Keratinocyte (primary cell): ENCODE measurements at regions not wholly inside any gene's neighbourhood (a gene's known extent, or its start where the extent isn't known, plus 50 kb on each side); places are given as distances from the start of the nearest gene placed in this dataset.

Source experiments
- DNase-seq: peaks from one replicate; pipeline ENCODE4 v3.0.0-alpha.2; 2011; ENCODE audit warnings: low read depth, missing footprints, low spot score
- FAIRE-seq: peaks from 2 replicates; lab custom pipeline; 2011; peaks lifted over from hg19 to GRCh38; lab: Jason Lieb, UNC
- H2AFZ ChIP-seq: 2 replicates; pipeline ENCODE4 v1.6.0; 2012; ENCODE audit warnings: low read length, control low read depth, inconsistent platforms; ENCODE audit not compliant: control insufficient read depth
- H3K27ac ChIP-seq: 2 replicates; pipeline ENCODE4 v1.5.1; 2011; ENCODE audit warnings: low read length; ENCODE audit not compliant: control insufficient read depth, insufficient read depth
- H3K27me3 ChIP-seq: 3 replicates; pipeline ENCODE4 v1.6.0; 2011; ENCODE audit warnings: low read length; ENCODE audit not compliant: control insufficient read depth, insufficient read depth; ENCODE audit errors: extremely low read depth
- H3K36me3 ChIP-seq, 2 experiments: 2 replicates in 1 of 2; 3 replicates in 1 of 2; pipeline ENCODE4 v1.5.1; 2011; ENCODE audit warnings: low read length in 2 of 2, mild to moderate bottlenecking in 1 of 2; ENCODE audit not compliant: control insufficient read depth in 2 of 2, insufficient read depth in 2 of 2; ENCODE audit errors: extremely low read depth in 1 of 2
- H3K4me1 ChIP-seq: 3 replicates; pipeline ENCODE4 v1.5.1; 2011; ENCODE audit warnings: low read length; ENCODE audit not compliant: control insufficient read depth, insufficient read depth; ENCODE audit errors: extremely low read depth
- H3K4me2 ChIP-seq: 3 replicates; pipeline ENCODE4 v1.6.0; 2011; ENCODE audit warnings: low read depth, low read length; ENCODE audit not compliant: control insufficient read depth, insufficient read depth; ENCODE audit errors: extremely low read depth
- H3K4me3 ChIP-seq, 3 experiments: fragments of 200-600 bp in 1 of 3; sonication (generic) in 1 of 3; 2 replicates in 2 of 3; 3 replicates in 1 of 3; pipeline ENCODE4 v1.5.1; 2011 to 2016; ENCODE audit warnings: low read length in 3 of 3, mild to moderate bottlenecking in 3 of 3, control low read depth in 2 of 3, inconsistent platforms in 1 of 3, low read depth in 1 of 3, mixed read lengths in 1 of 3, mixed run types in 1 of 3, moderate library complexity in 1 of 3; ENCODE audit not compliant: control insufficient read depth in 2 of 3, insufficient read depth in 2 of 3; ENCODE audit errors: extremely low read depth in 1 of 3
- H3K79me2 ChIP-seq: 2 replicates; pipeline ENCODE4 v1.6.0; 2012; ENCODE audit warnings: low read length; ENCODE audit not compliant: control insufficient read depth, insufficient read depth
- H3K9ac ChIP-seq: 3 replicates; pipeline ENCODE4 v1.6.0; 2011; ENCODE audit warnings: low read length; ENCODE audit not compliant: control insufficient read depth, insufficient read depth; ENCODE audit errors: extremely low read depth
- H3K9me1 ChIP-seq: 3 replicates; pipeline ENCODE4 v1.6.0; 2011; ENCODE audit warnings: low read length; ENCODE audit not compliant: control insufficient read depth, insufficient read depth; ENCODE audit errors: extremely low read depth
- H3K9me3 ChIP-seq: 2 replicates; pipeline ENCODE4 v1.5.1; 2012; ENCODE audit warnings: low read depth, low read length; ENCODE audit not compliant: control insufficient read depth
- H4K20me1 ChIP-seq: 3 replicates; pipeline ENCODE4 v1.6.0; 2011; ENCODE audit warnings: low read length; ENCODE audit not compliant: control insufficient read depth, insufficient read depth; ENCODE audit errors: extremely low read depth
- EZH2 ChIP-seq: IDR thresholded peaks from one replicate; pipeline ENCODE4 v1.6.1; 2012; ENCODE audit warnings: inconsistent platforms, mild to moderate bottlenecking, low read length, moderate library complexity
- dilution Hi-C: fragments of 300-500 bp; cut with MboI; formaldehyde crosslinking; loops from one replicate; pipeline ENCODE4 v1.7.0; 2020; ENCODE audit warnings: low sequenced_read_pairs; ENCODE audit not compliant: extremely low pct_ligation_motif_present
- TF ChIP-seq, protein P1 (sequence below), 3 experiments: IDR thresholded peaks in 1 of 3; conservative IDR thresholded peaks in 1 of 3; optimal IDR thresholded peaks in 1 of 3; 2 replicates in 2 of 3; 3 replicates in 1 of 3; pipeline versions ENCODE3 to v1.5.1; 2011; ENCODE audit warnings: low read length in 3 of 3, mild to moderate bottlenecking in 3 of 3, moderate library complexity in 2 of 3, control low read depth in 1 of 3, inconsistent platforms in 1 of 3; ENCODE audit not compliant: insufficient read depth in 2 of 3; ENCODE audit errors: extremely low read depth in 1 of 3

DNA sequence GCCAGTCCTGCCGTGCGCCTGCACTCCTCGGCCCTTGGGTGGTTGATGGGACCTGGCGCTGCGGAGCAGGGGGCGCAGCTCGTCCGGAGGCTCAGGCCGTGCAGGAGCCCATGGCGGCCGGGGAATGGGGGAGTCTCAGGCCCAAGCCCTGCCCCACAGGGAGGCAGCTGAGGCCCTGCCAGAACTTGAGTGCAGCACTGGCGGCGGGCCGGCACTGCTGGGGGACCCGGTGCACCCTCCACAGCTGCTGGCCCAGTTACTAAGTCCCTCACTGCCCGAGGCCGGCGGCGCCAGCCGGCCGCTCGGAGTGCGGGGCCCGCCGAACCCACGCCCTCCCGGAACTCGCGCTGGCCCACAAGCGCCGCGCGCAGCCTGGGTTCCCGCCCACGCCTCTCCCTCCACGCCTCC lies 190.9 kb upstream of the MME start:
- no peak overlapping the region for H3K9ac ChIP-seq
- no peak overlapping the region for H3K27ac ChIP-seq
- no peak overlapping the region for H3K4me3 ChIP-seq
- DNase-seq = no peak
- H3K4me2 ChIP-seq = no peak overlapping the region
- TF ChIP-seq EZH2 = no peak
- TF ChIP-seq, protein P1, sequence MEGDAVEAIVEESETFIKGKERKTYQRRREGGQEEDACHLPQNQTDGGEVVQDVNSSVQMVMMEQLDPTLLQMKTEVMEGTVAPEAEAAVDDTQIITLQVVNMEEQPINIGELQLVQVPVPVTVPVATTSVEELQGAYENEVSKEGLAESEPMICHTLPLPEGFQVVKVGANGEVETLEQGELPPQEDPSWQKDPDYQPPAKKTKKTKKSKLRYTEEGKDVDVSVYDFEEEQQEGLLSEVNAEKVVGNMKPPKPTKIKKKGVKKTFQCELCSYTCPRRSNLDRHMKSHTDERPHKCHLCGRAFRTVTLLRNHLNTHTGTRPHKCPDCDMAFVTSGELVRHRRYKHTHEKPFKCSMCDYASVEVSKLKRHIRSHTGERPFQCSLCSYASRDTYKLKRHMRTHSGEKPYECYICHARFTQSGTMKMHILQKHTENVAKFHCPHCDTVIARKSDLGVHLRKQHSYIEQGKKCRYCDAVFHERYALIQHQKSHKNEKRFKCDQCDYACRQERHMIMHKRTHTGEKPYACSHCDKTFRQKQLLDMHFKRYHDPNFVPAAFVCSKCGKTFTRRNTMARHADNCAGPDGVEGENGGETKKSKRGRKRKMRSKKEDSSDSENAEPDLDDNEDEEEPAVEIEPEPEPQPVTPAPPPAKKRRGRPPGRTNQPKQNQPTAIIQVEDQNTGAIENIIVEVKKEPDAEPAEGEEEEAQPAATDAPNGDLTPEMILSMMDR (optimal IDR thresholded peaks at IDR 0.05 in 1 of 3, IDR thresholded peaks at IDR 0.05 in 1 of 3, conservative IDR thresholded peaks at IDR 0.05 in 1 of 3; ENCODE audit: extremely low read depth in 1 of 3, insufficient read depth in 2 of 3, low read length in 3 of 3) = no peak
- dilution Hi-C loops = no loop called here
- no peaks in the 10 kb centered on the region for H3K79me2 ChIP-seq
- FAIRE-seq = no peak
- H3K9me1 ChIP-seq = no peaks in the 10 kb centered on the region
- H3K36me3 ChIP-seq = no peaks in the 10 kb centered on the region
- no peak overlapping the region for H2AFZ ChIP-seq
- no peaks in the 10 kb centered on the region for H3K4me1 ChIP-seq
- H3K9me3 ChIP-seq = peaks cover 2% of the 10 kb centered on the region
- no peaks in the 10 kb centered on the region for H4K20me1 ChIP-seq
- H3K27me3 ChIP-seq = no peaks in the 10 kb centered on the region

DNA sequence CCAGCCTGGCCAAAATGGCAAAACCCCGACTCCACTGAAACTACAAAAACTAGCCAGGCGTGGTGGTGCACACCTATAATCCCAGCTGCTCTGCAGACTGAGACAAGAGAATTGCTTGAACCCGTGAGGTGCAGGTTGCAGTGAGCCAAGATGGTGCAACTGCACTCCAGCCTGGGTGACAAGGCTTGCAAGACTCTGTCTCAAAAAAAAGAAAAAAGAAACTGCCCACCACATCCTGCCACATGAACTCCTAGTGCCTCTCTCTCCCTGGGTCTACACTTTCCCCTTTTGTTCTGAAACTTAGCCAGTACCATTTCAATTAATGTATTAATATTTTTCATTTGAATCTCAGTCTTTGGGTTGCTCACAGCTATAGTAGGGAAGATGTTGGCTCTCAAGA lies 192.2 kb upstream of the MME start:
- Histone ChIP-seq H3K4me1 (no peaks in the 10 kb centered on the region), H4K20me1 (no peaks in the 10 kb centered on the region), H3K27ac (no peak overlapping the region), H3K36me3 (no peaks in the 10 kb centered on the region), H3K4me2 (no peak overlapping the region), H3K9me3 (peaks cover 2% of the 10 kb centered on the region), H2AFZ (no peak overlapping the region), H3K4me3 (no peak overlapping the region), H3K9ac (no peak overlapping the region), H3K27me3 (no peaks in the 10 kb centered on the region), H3K9me1 (no peaks in the 10 kb centered on the region), H3K79me2 (no peaks in the 10 kb centered on the region)
- FAIRE-seq (no peak), DNase-seq (no peak)
- dilution Hi-C loops = no loop called here
- no peak for TF ChIP-seq EZH2
- TF ChIP-seq, protein P1 (optimal IDR thresholded peaks at IDR 0.05 in 1 of 3, IDR thresholded peaks at IDR 0.05 in 1 of 3, conservative IDR thresholded peaks at IDR 0.05 in 1 of 3; ENCODE audit: extremely low read depth in 1 of 3, insufficient read depth in 2 of 3, low read length in 3 of 3) = no peak
